Panc1 (cell line): ENCODE measurements at regions not wholly inside any gene's neighbourhood (a gene's known extent, or its start where the extent isn't known, plus 50 kb on each side); places are given as distances from the start of the nearest gene placed in this dataset.

Experiments
- ATAC-seq: fragments of 200-7000 bp; cut with Tn5 transposase; 2 replicates; pipeline ENCODE4 v1.9.1; 2020; ENCODE audit warnings: mild to moderate bottlenecking, moderate library complexity
- BruUV-seq: library from RNA; stranded (reverse); fragments of 400-500 nt; replicated peaks from 2 replicates; lab custom pipeline; 2021; lab: Mats Ljungman, UMichigan
- CTCF ChIA-PET: fragments of 300-600 bp; sonication (Branson Sonifier 250); formaldehyde crosslinking; loops from one replicate; lab custom pipeline; 2022; ENCODE audit warnings: antibody characterized with exemption; lab: Charles Lee
- POLR2A ChIA-PET: fragments of 300-600 bp; sonication (Branson Sonifier 250); formaldehyde crosslinking; loops from one replicate; lab custom pipeline; 2022; ENCODE audit warnings: antibody characterized with exemption; lab: Charles Lee
- DNase-seq: peaks from one replicate; pipeline ENCODE4 v3.0.0-alpha.2; 2010; ENCODE audit warnings: low read depth, low spot score
- H3K27ac ChIP-seq: 2 replicates; pipeline ENCODE4 v1.5.1; 2011; ENCODE audit warnings: mild to moderate bottlenecking, low read length, inconsistent platforms
- H3K27me3 ChIP-seq: fragments of 200-500 bp; sonication (Bioruptor generic); 2 replicates; pipeline ENCODE4 v1.6.0; 2014; ENCODE audit warnings: low read length, inconsistent platforms; ENCODE audit not compliant: control insufficient read depth, insufficient read depth
- H3K36me3 ChIP-seq: fragments of 200-500 bp; sonication (Bioruptor generic); 2 replicates; pipeline ENCODE4 v1.5.1; 2014; ENCODE audit warnings: inconsistent platforms, mild to moderate bottlenecking, low read length, moderate library complexity; ENCODE audit not compliant: control insufficient read depth, insufficient read depth
- H3K4me1 ChIP-seq: 2 replicates; pipeline ENCODE4 v1.5.1; 2011; ENCODE audit warnings: inconsistent platforms, mild to moderate bottlenecking, low read length, moderate library complexity; ENCODE audit not compliant: control insufficient read depth, insufficient read depth
- H3K4me3 ChIP-seq, 2 experiments: 2 replicates each; pipeline ENCODE4 v1.5.1; 2011 to 2012; ENCODE audit warnings: low read depth in 2 of 2, low read length in 2 of 2, mild to moderate bottlenecking in 2 of 2, inconsistent platforms in 1 of 2, moderate library complexity in 1 of 2
- H3K9me3 ChIP-seq: fragments of 200-500 bp; sonication (Bioruptor generic); 2 replicates; pipeline ENCODE4 v1.5.1; 2014; ENCODE audit warnings: low read depth, mild to moderate bottlenecking, inconsistent platforms, low read length, moderate library complexity; ENCODE audit not compliant: control insufficient read depth, insufficient read depth
- CTCF ChIP-seq: fragments of 450-650 bp; IDR thresholded peaks from 2 replicates; pipeline ENCODE4 v1.5.1; 2017; ENCODE audit warnings: mild to moderate bottlenecking
- POLR2AphosphoS5 ChIP-seq: IDR thresholded peaks from 2 replicates; pipeline ENCODE4 v1.6.1; 2012; ENCODE audit warnings: mild to moderate bottlenecking, low read depth, low read length, moderate library complexity
- REST ChIP-seq, 2 experiments: IDR thresholded peaks; 2 replicates each; pipeline ENCODE4 v1.6.1; 2011 to 2012; ENCODE audit warnings: low read depth in 2 of 2, control low read depth in 1 of 2, low read length in 1 of 2, mild to moderate bottlenecking in 1 of 2, moderate library complexity in 1 of 2; ENCODE audit not compliant: insufficient read depth in 1 of 2
- SIN3A ChIP-seq: IDR thresholded peaks from 2 replicates; pipeline ENCODE4 v1.6.1; 2012; ENCODE audit warnings: low read depth, mild to moderate bottlenecking, low read length, moderate library complexity, borderline replicate concordance; ENCODE audit not compliant: insufficient read depth
- TCF7L2 ChIP-seq: IDR thresholded peaks from 2 replicates; pipeline ENCODE4 v1.6.1; 2011; ENCODE audit warnings: mild to moderate bottlenecking, low read depth, low read length, inconsistent platforms
- in situ Hi-C: cut with HindIII; loops from 2 replicates; pipeline ENCODE4 v1.10.0; 2016; ENCODE audit warnings: low sequenced_read_pairs, low pct_unique_long_range_greater_than_20kb
- intact Hi-C: fragments of 100-400 bp; cut with micrococcal nuclease; formaldehyde crosslinking; loops from one replicate; pipeline ENCODE4 v1.10.0; 2022; ENCODE audit not compliant: unreplicated experiment

DNA sequence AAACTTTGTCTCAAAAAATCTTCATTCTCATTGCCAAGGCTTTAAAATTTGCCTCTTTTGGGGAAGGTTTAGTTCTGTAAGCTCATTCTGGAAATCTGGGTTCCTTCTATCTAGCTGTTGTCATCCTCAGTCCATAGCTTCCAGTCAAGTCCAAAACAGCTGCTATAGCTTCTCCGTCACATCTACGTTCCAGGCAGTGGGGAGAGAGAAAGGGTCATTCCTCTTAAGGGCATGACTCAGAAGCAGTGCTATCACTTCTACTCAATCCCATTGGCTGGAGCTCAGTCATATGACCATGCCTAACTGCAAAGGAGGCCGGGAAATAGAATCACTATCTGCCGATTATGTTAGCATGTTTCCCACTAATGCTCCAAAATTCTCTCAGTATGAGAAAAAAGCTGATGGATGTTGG, 141.4 kb upstream of the PTPN1 start:
- intact Hi-C loops: no loop called here
- CTCF ChIA-PET: no interaction called here

GRCh38 chr20:50369225-50370035, 140.8 kb upstream of the PTPN1 start:
- no peak overlapping the region for H3K27ac ChIP-seq
- no peak; the same call in 1 of the 2 replicates for ATAC-seq
- ChIA-PET CTCF (no interaction called here), POLR2A (interaction anchor here (0.5 to 0.6 kb wide), 2 partner anchors 40 to 1079 kb away, joined by 3 to 7 read pairs; no protein-coding TSS in a partner anchor)
- in situ Hi-C loops (no loop called here), intact Hi-C loops (no loop called here)
- TF ChIP-seq TCF7L2: no peak
- TF ChIP-seq SIN3A: no peak
- TF ChIP-seq CTCF: no peak
- no peak for TF ChIP-seq POLR2AphosphoS5
- no peak for TF ChIP-seq REST (IDR thresholded peaks at IDR 0.05; ENCODE audit: insufficient read depth in 1 of 2, low read depth in 2 of 2, low read length in 1 of 2)
- no peaks in the 10 kb centered on the region for H3K9me3 ChIP-seq
- H3K4me1 ChIP-seq: peaks cover 8% of the 10 kb centered on the region
- no peaks in the 10 kb centered on the region for H3K27me3 ChIP-seq
- H3K36me3 ChIP-seq: no peaks in the 10 kb centered on the region
- no TSS peak for BruUV-seq
- DNase-seq: no peak
- no peak overlapping the region for H3K4me3 ChIP-seq

More for the DNA sequence above, 141.4 kb upstream of the PTPN1 start:
- no peak overlapping the region for H3K4me3 ChIP-seq
- no TSS peak for BruUV-seq
- POLR2A ChIA-PET: no interaction called here
- no peaks in the 10 kb centered on the region for H3K27me3 ChIP-seq
- H3K27ac ChIP-seq: no peak overlapping the region
- peaks cover 8% of the 10 kb centered on the region for H3K4me1 ChIP-seq
- H3K9me3 ChIP-seq: no peaks in the 10 kb centered on the region
- no peaks in the 10 kb centered on the region for H3K36me3 ChIP-seq
- no peak for ATAC-seq
- TF ChIP-seq TCF7L2 (no peak), POLR2AphosphoS5 (no peak), SIN3A (no peak), REST (IDR thresholded peaks at IDR 0.05; ENCODE audit: insufficient read depth in 1 of 2, low read depth in 2 of 2, low read length in 1 of 2) (no peak), CTCF (no peak)
- DNase-seq: no peak
- in situ Hi-C loops: no loop called here
